T-cell (primary cell): ENCODE measurements at regions not wholly inside any gene's neighbourhood (a gene's known extent, or its start where the extent isn't known, plus 50 kb on each side); places are given as distances from the start of the nearest gene placed in this dataset.

Experiments used
- ATAC-seq, 4 experiments: fragments of 200-7000 bp in 3 of 4; fragments of 150-1000 bp in 1 of 4; cut with Tn5 transposase; replicated peaks in 1 of 4; 1 replicate in 3 of 4; 2 replicates in 1 of 4; pipeline ENCODE4 v1.10.0; 2021; ENCODE audit warnings: moderate library complexity in 3 of 4, mild to moderate bottlenecking in 2 of 4, moderate number of reproducible peaks in 1 of 4
- CTCF ChIA-PET, 2 donors: fragments of 300-600 bp; sonication (Branson Sonifier 250); formaldehyde crosslinking; loops; one replicate each; lab custom pipeline; 2022; ENCODE audit warnings: antibody characterized with exemption in 2 of 2; lab: Charles Lee
- POLR2A ChIA-PET, 2 donors: fragments of 300-600 bp; sonication (Branson Sonifier 250); formaldehyde crosslinking; loops; one replicate each; lab custom pipeline; 2022; ENCODE audit warnings: antibody characterized with exemption in 2 of 2; lab: Charles Lee
- DNase-seq, 35 experiments: peaks; one replicate each; pipeline versions ENCODE4 v3.0.0 to v3.0.0-alpha.2; 2013 to 2023
- H3K27ac ChIP-seq: one replicate; pipeline ENCODE4 v1.5.1; 2013; ENCODE audit warnings: low read length
- H3K27me3 ChIP-seq, 2 experiments: replicated peaks in 1 of 2; 1 replicate in 1 of 2; 2 replicates in 1 of 2; pipeline versions ENCODE4 v1.6.1 to v1.7.0; 2013; ENCODE audit warnings: low read length in 1 of 2, mixed read lengths in 1 of 2; ENCODE audit not compliant: control insufficient read depth in 2 of 2, insufficient read depth in 2 of 2; ENCODE audit errors: extremely low read depth in 1 of 2
- H3K36me3 ChIP-seq, 2 donors: 1 replicate in 1 of 2; 2 replicates in 1 of 2; pipeline versions ENCODE4 v1.6.1 to v1.7.0; 2013; ENCODE audit warnings: low read length in 1 of 2; ENCODE audit not compliant: control insufficient read depth in 2 of 2, insufficient read depth in 1 of 2; ENCODE audit errors: extremely low read depth in 1 of 2
- H3K4me1 ChIP-seq, 2 experiments: 1 replicate in 1 of 2; 2 replicates in 1 of 2; pipeline versions ENCODE4 v1.6.1 to v1.7.0; 2013; ENCODE audit warnings: low read length in 2 of 2, mixed read lengths in 1 of 2; ENCODE audit not compliant: insufficient read depth in 2 of 2, control insufficient read depth in 1 of 2; ENCODE audit errors: extremely low read depth in 1 of 2
- H3K4me3 ChIP-seq, 2 donors: 1 replicate in 1 of 2; 2 replicates in 1 of 2; pipeline versions ENCODE4 v1.5.1 to v1.7.0; 2013; ENCODE audit warnings: mild to moderate bottlenecking in 2 of 2, low read length in 1 of 2, moderate library complexity in 1 of 2; ENCODE audit not compliant: control insufficient read depth in 1 of 2; ENCODE audit errors: extremely low read depth in 1 of 2
- H3K9me3 ChIP-seq: 2 replicates; pipeline ENCODE4 v1.7.0; 2013
- H3K27ac Mint-ChIP-seq, 2 donors: one replicate each; pipeline ENCODE4 v1.8.0; 2020 to 2021; ENCODE audit warnings: mild to moderate bottlenecking in 2 of 2, mixed read lengths in 2 of 2
- H3K27me3 Mint-ChIP-seq, 2 donors: one replicate each; pipeline ENCODE4 v1.8.0; 2021 to 2022; ENCODE audit warnings: mixed read lengths in 2 of 2
- H3K36me3 Mint-ChIP-seq: one replicate; pipeline ENCODE4 v1.8.0; 2021; ENCODE audit warnings: mixed read lengths
- H3K4me1 Mint-ChIP-seq, 3 donors: one replicate each; pipeline ENCODE4 v1.8.0; 2020 to 2022; ENCODE audit warnings: mixed read lengths in 3 of 3, mild to moderate bottlenecking in 1 of 3
- H3K4me3 Mint-ChIP-seq, 3 donors: one replicate each; pipeline ENCODE4 v1.8.0; 2020 to 2022; ENCODE audit warnings: mild to moderate bottlenecking in 3 of 3, mixed read lengths in 3 of 3, moderate library complexity in 3 of 3
- H3K9me3 Mint-ChIP-seq, 3 donors: one replicate each; pipeline ENCODE4 v1.8.0; 2020 to 2022; ENCODE audit warnings: mixed read lengths in 3 of 3
- WGBS: methylation state at CpG from one replicate; pipeline ENCODE4 v1.1.5; 2013; ENCODE audit warnings: missing lambda C conversion rate; ENCODE audit not compliant: insufficient coverage; 5-methylcytosine and 5-hydroxymethylcytosine counted together

- no peak overlapping the region for H3K27ac ChIP-seq
- Mint-ChIP-seq H3K27me3 (no peaks in the 10 kb centered on the region), H3K36me3 (no peaks in the 10 kb centered on the region), H3K4me1 (no peaks in the 10 kb centered on the region), H3K9me3 (no peaks in the 10 kb centered on the region), H3K27ac (no peak overlapping the region), H3K4me3 (no peak overlapping the region)
- POLR2A ChIA-PET, result no interaction called here
- no peaks in the 10 kb centered on the region for H3K27me3 ChIP-seq
- no peak overlapping the region for H3K4me3 ChIP-seq
- no peak for DNase-seq
- CTCF ChIA-PET, result no interaction called here
- H3K36me3 ChIP-seq, result no peaks in the 10 kb centered on the region
- no peaks in the 10 kb centered on the region for H3K9me3 ChIP-seq
- WGBS, result no CpG with 5 or more reads among the region's 2 CpGs
- H3K4me1 ChIP-seq, result no peaks in the 10 kb centered on the region
- ATAC-seq, result no peak
Observed at GRCh38 chr3:28867836-28868235, 413.0 kb upstream of the RBMS3 start.

GRCh38 chr3:28868897-28869296 lies 412.0 kb upstream of the RBMS3 start:
- ChIA-PET CTCF (no interaction called here), POLR2A (no interaction called here)
- Mint-ChIP-seq H3K27me3 (no peaks in the 10 kb centered on the region), H3K4me1 (no peaks in the 10 kb centered on the region), H3K4me3 (no peak overlapping the region), H3K9me3 (peaks cover 0 to 8% (median 0%) of the 10 kb centered on the region in 3 donors), H3K36me3 (no peaks in the 10 kb centered on the region), H3K27ac (no peak overlapping the region)
- no peak overlapping the region for H3K4me3 ChIP-seq
- no CpG with 5 or more reads among the region's 2 CpGs for WGBS
- H3K27ac ChIP-seq, result no peak overlapping the region
- no peak for DNase-seq
- H3K9me3 ChIP-seq, result no peaks in the 10 kb centered on the region
- no peaks in the 10 kb centered on the region for H3K4me1 ChIP-seq
- no peak for ATAC-seq
- no peaks in the 10 kb centered on the region for H3K36me3 ChIP-seq
- H3K27me3 ChIP-seq, result no peaks in the 10 kb centered on the region

GRCh38 chr3:28877912-28878311 lies 403.0 kb upstream of the RBMS3 start:
- Histone ChIP-seq H3K27ac (no peak overlapping the region), H3K36me3 (no peaks in the 10 kb centered on the region), H3K4me3 (no peak overlapping the region), H3K4me1 (no peaks in the 10 kb centered on the region), H3K9me3 (no peaks in the 10 kb centered on the region), H3K27me3 (no peaks in the 10 kb centered on the region)
- Mint-ChIP-seq H3K36me3 (no peaks in the 10 kb centered on the region), H3K27ac (no peak overlapping the region), H3K4me3 (no peak overlapping the region), H3K27me3 (peaks cover 0 to 4% of the 10 kb centered on the region in 2 donors), H3K9me3 (peaks cover 2 to 8% (median 4%) of the 10 kb centered on the region in 3 donors), H3K4me1 (no peaks in the 10 kb centered on the region)
- ChIA-PET CTCF (no interaction called here), POLR2A (no interaction called here)
- DNase-seq, result no peak
- WGBS, result no CpG with 5 or more reads among the region's 1 CpG
- ATAC-seq, result no peak

GRCh38 chr3:28890373-28890772 lies 390.5 kb upstream of the RBMS3 start:
- Histone ChIP-seq H3K4me3 (no peak overlapping the region), H3K9me3 (no peaks in the 10 kb centered on the region), H3K36me3 (no peaks in the 10 kb centered on the region), H3K4me1 (no peaks in the 10 kb centered on the region), H3K27me3 (no peaks in the 10 kb centered on the region), H3K27ac (no peak overlapping the region)
- H3K4me1 Mint-ChIP-seq, result no peaks in the 10 kb centered on the region
- H3K36me3 Mint-ChIP-seq, result no peaks in the 10 kb centered on the region
- WGBS, result no CpG with 5 or more reads among the region's 1 CpG
- H3K4me3 Mint-ChIP-seq, result no peak overlapping the region
- peaks cover 0 to 4% (median 0%) of the 10 kb centered on the region in 3 donors for H3K9me3 Mint-ChIP-seq
- no peak for DNase-seq
- no peak overlapping the region for H3K27ac Mint-ChIP-seq
- ChIA-PET CTCF (no interaction called here), POLR2A (no interaction called here)
- H3K27me3 Mint-ChIP-seq, result peaks cover 0 to 7% of the 10 kb centered on the region in 2 donors
- ATAC-seq, result no peak

- WGBS, result 80% methylated on average over 3 of the region's 4 CpGs
- ATAC-seq (no peak), DNase-seq (no peak)
- Mint-ChIP-seq H3K36me3 (no peaks in the 10 kb centered on the region), H3K4me3 (no peak overlapping the region), H3K9me3 (peaks cover 0 to 4% (median 0%) of the 10 kb centered on the region in 3 donors), H3K27ac (no peak overlapping the region), H3K4me1 (no peaks in the 10 kb centered on the region), H3K27me3 (peaks cover 0 to 7% of the 10 kb centered on the region in 2 donors)
- ChIA-PET CTCF (no interaction called here), POLR2A (no interaction called here)
- no peaks in the 10 kb centered on the region for H3K9me3 ChIP-seq
- H3K4me1 ChIP-seq, result no peaks in the 10 kb centered on the region
- no peaks in the 10 kb centered on the region for H3K27me3 ChIP-seq
- no peak overlapping the region for H3K27ac ChIP-seq
- no peaks in the 10 kb centered on the region for H3K36me3 ChIP-seq
- no peak overlapping the region for H3K4me3 ChIP-seq
Observed at GRCh38 chr3:28891485-28891884, 389.4 kb upstream of the RBMS3 start.

GRCh38 chr3:28900301-28900700 lies 380.6 kb upstream of the RBMS3 start:
- Mint-ChIP-seq H3K27me3 (no peaks in the 10 kb centered on the region), H3K36me3 (no peaks in the 10 kb centered on the region), H3K27ac (no peak overlapping the region), H3K9me3 (peaks cover 0 to 11% (median 0%) of the 10 kb centered on the region in 3 donors), H3K4me3 (no peak overlapping the region), H3K4me1 (no peaks in the 10 kb centered on the region)
- Histone ChIP-seq H3K9me3 (no peaks in the 10 kb centered on the region), H3K27me3 (no peaks in the 10 kb centered on the region), H3K27ac (no peak overlapping the region), H3K4me3 (no peak overlapping the region), H3K36me3 (no peaks in the 10 kb centered on the region), H3K4me1 (no peaks in the 10 kb centered on the region)
- no peak for ATAC-seq
- no peak for DNase-seq
- ChIA-PET POLR2A (no interaction called here), CTCF (no interaction called here)
- no CpG with 5 or more reads among the region's 1 CpG for WGBS

- Histone ChIP-seq H3K27ac (no peak overlapping the region), H3K4me3 (no peak overlapping the region), H3K27me3 (no peaks in the 10 kb centered on the region), H3K9me3 (no peaks in the 10 kb centered on the region), H3K36me3 (no peaks in the 10 kb centered on the region), H3K4me1 (no peaks in the 10 kb centered on the region)
- ChIA-PET CTCF (no interaction called here), POLR2A (no interaction called here)
- Mint-ChIP-seq H3K36me3 (no peaks in the 10 kb centered on the region), H3K27ac (no peak overlapping the region), H3K4me1 (no peaks in the 10 kb centered on the region), H3K4me3 (no peak overlapping the region), H3K27me3 (no peaks in the 10 kb centered on the region), H3K9me3 (peaks cover 0 to 11% (median 0%) of the 10 kb centered on the region in 3 donors)
- ATAC-seq, result no peak
- no peak for DNase-seq
Observed at GRCh38 chr3:28901018-28901417, 379.9 kb upstream of the RBMS3 start.
